ENCODE measurements at regions not wholly inside any gene's neighbourhood (a gene's known extent, or its start where the extent isn't known, plus 50 kb on each side); places are given as distances from the start of the nearest gene placed in this dataset.

- Histone ChIP-seq H3K27me3 (ENCODE audit: insufficient read depth in 3 of 3, low read length in 2 of 3) (no peaks in the 10 kb centered on the region), H3K27ac (no peak overlapping the region), H3K4me1 (no peaks in the 10 kb centered on the region), H3K4me3 (no peak overlapping the region), H3K36me3 (ENCODE audit: insufficient read depth in 1 of 2, low read depth in 1 of 2) (no peaks in the 10 kb centered on the region), H3K9me3 (no peaks in the 10 kb centered on the region)
- TF ChIP-seq, protein P1, sequence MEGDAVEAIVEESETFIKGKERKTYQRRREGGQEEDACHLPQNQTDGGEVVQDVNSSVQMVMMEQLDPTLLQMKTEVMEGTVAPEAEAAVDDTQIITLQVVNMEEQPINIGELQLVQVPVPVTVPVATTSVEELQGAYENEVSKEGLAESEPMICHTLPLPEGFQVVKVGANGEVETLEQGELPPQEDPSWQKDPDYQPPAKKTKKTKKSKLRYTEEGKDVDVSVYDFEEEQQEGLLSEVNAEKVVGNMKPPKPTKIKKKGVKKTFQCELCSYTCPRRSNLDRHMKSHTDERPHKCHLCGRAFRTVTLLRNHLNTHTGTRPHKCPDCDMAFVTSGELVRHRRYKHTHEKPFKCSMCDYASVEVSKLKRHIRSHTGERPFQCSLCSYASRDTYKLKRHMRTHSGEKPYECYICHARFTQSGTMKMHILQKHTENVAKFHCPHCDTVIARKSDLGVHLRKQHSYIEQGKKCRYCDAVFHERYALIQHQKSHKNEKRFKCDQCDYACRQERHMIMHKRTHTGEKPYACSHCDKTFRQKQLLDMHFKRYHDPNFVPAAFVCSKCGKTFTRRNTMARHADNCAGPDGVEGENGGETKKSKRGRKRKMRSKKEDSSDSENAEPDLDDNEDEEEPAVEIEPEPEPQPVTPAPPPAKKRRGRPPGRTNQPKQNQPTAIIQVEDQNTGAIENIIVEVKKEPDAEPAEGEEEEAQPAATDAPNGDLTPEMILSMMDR (IDR thresholded peaks at IDR 0.05): no peak
- ATAC-seq (no peak), DNase-seq (no peak)
- intact Hi-C loops (cut with DNase I): no loop called here
- 25 to 54% (median 39%) methylated on average over 3 of the region's 3 CpGs for WGBS, 3 donors
These were observed 216.8 kb downstream of the FBXO8 start for GRCh38 chr4:174066611-174067205.

GRCh38 chr4:174062831-174063230 is 220.6 kb downstream of the FBXO8 start:
- Histone ChIP-seq H3K36me3 (ENCODE audit: insufficient read depth in 1 of 2, low read depth in 1 of 2) (no peaks in the 10 kb centered on the region), H3K4me1 (no peaks in the 10 kb centered on the region), H3K27me3 (ENCODE audit: insufficient read depth in 3 of 3, low read length in 2 of 3) (no peaks in the 10 kb centered on the region), H3K9me3 (no peaks in the 10 kb centered on the region), H3K27ac (no peak overlapping the region), H3K4me3 (no peak overlapping the region)
- intact Hi-C loops (cut with DNase I): no loop called here
- ATAC-seq (no peak), DNase-seq (no peak)
- TF ChIP-seq, protein P1 (IDR thresholded peaks at IDR 0.05): no peak

DNA sequence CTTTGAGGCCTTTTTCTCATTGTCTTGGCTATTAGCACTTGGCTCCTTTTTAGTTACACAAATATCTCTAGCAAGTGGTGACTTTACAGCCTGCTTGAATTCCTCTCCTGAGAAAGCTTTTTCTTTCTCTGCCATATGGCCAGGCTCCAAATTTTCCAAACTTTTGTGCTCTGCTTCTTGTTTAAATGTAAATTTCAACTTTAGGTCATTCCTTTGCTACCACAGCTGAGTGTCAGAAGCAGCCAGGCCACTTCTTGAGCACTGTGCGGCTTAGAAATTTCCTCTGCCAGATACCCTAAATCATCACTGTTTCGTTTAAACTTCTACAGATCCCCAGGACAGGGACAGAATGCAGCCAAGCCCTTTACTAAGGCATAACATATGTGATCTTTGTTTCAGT is 222.4 kb downstream of the FBXO8 start:
- DNase-seq: no peak
- H3K36me3 ChIP-seq (ENCODE audit: insufficient read depth in 1 of 2, low read depth in 1 of 2): no peaks in the 10 kb centered on the region
- WGBS, 3 donors: 57 to 58% (median 58%) methylated on average over 2 of the region's 2 CpGs
- ATAC-seq: no peak
- H3K27me3 ChIP-seq (ENCODE audit: insufficient read depth in 3 of 3, low read length in 2 of 3): no peaks in the 10 kb centered on the region
- H3K4me3 ChIP-seq: no peak overlapping the region
- no peaks in the 10 kb centered on the region for H3K4me1 ChIP-seq
- no peaks in the 10 kb centered on the region for H3K9me3 ChIP-seq
- no peak overlapping the region for H3K27ac ChIP-seq
- TF ChIP-seq, protein P1 (IDR thresholded peaks at IDR 0.05): no peak
- intact Hi-C loops (cut with DNase I): no loop called here

GRCh38 chr4:174058846-174059245 is 224.6 kb downstream of the FBXO8 start:
- Histone ChIP-seq H3K27me3 (ENCODE audit: insufficient read depth in 3 of 3, low read length in 2 of 3) (no peaks in the 10 kb centered on the region), H3K4me1 (no peaks in the 10 kb centered on the region), H3K4me3 (no peak overlapping the region), H3K9me3 (no peaks in the 10 kb centered on the region), H3K27ac (no peak overlapping the region), H3K36me3 (ENCODE audit: insufficient read depth in 1 of 2, low read depth in 1 of 2) (no peaks in the 10 kb centered on the region)
- DNase-seq (no peak), ATAC-seq (no peak)
- TF ChIP-seq, protein P1 (IDR thresholded peaks at IDR 0.05): no peak
- intact Hi-C loops (cut with DNase I): no loop called here

DNA sequence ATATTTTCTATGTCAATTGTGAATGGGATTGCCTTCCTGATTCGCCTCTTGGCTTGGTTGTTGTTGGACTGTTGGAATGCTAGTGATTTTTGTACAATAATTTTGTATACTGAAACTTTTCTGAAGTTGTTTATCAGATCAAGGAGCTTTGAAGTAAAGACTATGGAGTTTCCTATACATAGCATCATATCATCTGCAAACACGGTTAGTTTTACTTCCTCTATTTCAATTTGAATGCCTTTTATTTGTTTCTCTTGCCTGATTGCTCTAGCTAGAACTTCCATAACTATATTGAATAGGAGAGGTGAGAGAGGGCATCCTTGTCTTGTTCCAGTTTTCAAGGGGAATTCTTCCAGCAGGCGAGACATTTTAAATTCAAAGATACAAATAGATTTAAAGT is 226.5 kb downstream of the FBXO8 start:
- H3K4me1 ChIP-seq: no peaks in the 10 kb centered on the region
- TF ChIP-seq, protein P1 (IDR thresholded peaks at IDR 0.05): no peak
- H3K36me3 ChIP-seq (ENCODE audit: insufficient read depth in 1 of 2, low read depth in 1 of 2): no peaks in the 10 kb centered on the region
- no peak for ATAC-seq
- no peak for DNase-seq
- H3K4me3 ChIP-seq: no peak overlapping the region
- 49 to 63% (median 55%) methylated on average over 3 of the region's 3 CpGs for WGBS, 3 donors
- no peak overlapping the region for H3K27ac ChIP-seq
- no peaks in the 10 kb centered on the region for H3K27me3 ChIP-seq (ENCODE audit: insufficient read depth in 3 of 3, low read length in 2 of 3)
- no peaks in the 10 kb centered on the region for H3K9me3 ChIP-seq
- intact Hi-C loops (cut with DNase I): no loop called here

Data from psoas muscle (tissue), 7 donors.